HepG2 (cell line): ENCODE measurements at regions not wholly inside any gene's neighbourhood (a gene's known extent, or its start where the extent isn't known, plus 50 kb on each side); places are given as distances from the start of the nearest gene placed in this dataset.

Experiments
- ATAC-seq: fragments of 200-7000 bp; cut with Tn5 transposase; 3 replicates; pipeline ENCODE4 v1.9.1; 2020; ENCODE audit warnings: mild to moderate bottlenecking, moderate library complexity
- BruUV-seq: library from RNA; stranded (reverse); fragments of 400-500 nt; replicated peaks from 2 replicates; lab custom pipeline; 2021; lab: Mats Ljungman, UMichigan
- CTCF ChIA-PET: fragments of 300-600 bp; formaldehyde crosslinking; extraction: SDS; loops from one replicate; lab custom pipeline; 2021; ENCODE audit warnings: low total read pairs, inconsistent platforms, low intra/inter-chr PET ratio; lab: Yijun Ruan, JAX
- POLR2A ChIA-PET: fragments of 350-600 bp; sonication (Branson Sonifier 250); formaldehyde crosslinking; loops from one replicate; lab custom pipeline; 2020; ENCODE audit warnings: antibody characterized with exemption, inconsistent platforms; lab: Yijun Ruan, JAX
- DNase-seq: peaks from one replicate; pipeline ENCODE4 v3.0.0-alpha.2; 2015; ENCODE audit warnings: low spot score
- FAIRE-seq: peaks from 3 replicates; lab custom pipeline; 2011; peaks lifted over from hg19 to GRCh38; lab: Jason Lieb, UNC
- H2AFZ ChIP-seq: one replicate; pipeline ENCODE4 v1.6.1; 2011; ENCODE audit warnings: low read length, inconsistent platforms
- H3K27ac ChIP-seq: fragments of 300-600 bp; 3 replicates; pipeline ENCODE4 v1.8.0; 2011; ENCODE audit warnings: mixed run types, mild to moderate bottlenecking, mixed read lengths, low read length, inconsistent platforms; ENCODE audit not compliant: insufficient read depth; ENCODE audit errors: extremely low read length
- H3K27me3 ChIP-seq, 2 experiments: fragments of 200-600 bp in 1 of 2; 2 replicates in 1 of 2; 3 replicates in 1 of 2; pipeline versions ENCODE4 v1.6.0 to v1.8.0; 2011; ENCODE audit warnings: low read length in 2 of 2, mild to moderate bottlenecking in 2 of 2, moderate library complexity in 2 of 2, inconsistent platforms in 1 of 2; ENCODE audit not compliant: insufficient read depth in 2 of 2, control insufficient read depth in 1 of 2
- H3K36me3 ChIP-seq, 2 experiments: fragments of 200-600 bp in 1 of 2; replicated peaks in 1 of 2; 2 replicates in 1 of 2; 3 replicates in 1 of 2; pipeline versions ENCODE4 v1.5.1 to v1.8.0; 2011; ENCODE audit warnings: low read length in 2 of 2, inconsistent platforms in 1 of 2; ENCODE audit not compliant: insufficient read depth in 2 of 2, control insufficient read depth in 1 of 2
- H3K4me1 ChIP-seq: 2 replicates; pipeline ENCODE4 v1.5.1; 2012; ENCODE audit warnings: low read length, inconsistent platforms; ENCODE audit not compliant: insufficient read depth
- H3K4me2 ChIP-seq: 2 replicates; pipeline ENCODE4 v1.6.0; 2011; ENCODE audit warnings: low read depth, low read length, inconsistent platforms
- H3K4me3 ChIP-seq, 3 experiments: fragments of 200-600 bp in 1 of 3; sonication (generic), shearing (Covaris generic) in 1 of 3; replicated peaks in 1 of 3; 2 replicates each; pipeline ENCODE4 v1.5.1; 2011 to 2016; ENCODE audit warnings: low read length in 3 of 3, inconsistent platforms in 2 of 3, low read depth in 2 of 3, mild to moderate bottlenecking in 2 of 3, control low read depth in 1 of 3, mixed read lengths in 1 of 3; ENCODE audit not compliant: insufficient read depth in 1 of 3
- H3K79me2 ChIP-seq: one replicate; pipeline ENCODE4 v1.6.1; 2011; ENCODE audit warnings: low read length, inconsistent platforms; ENCODE audit not compliant: insufficient read depth
- H3K9ac ChIP-seq: 2 replicates; pipeline ENCODE4 v1.6.0; 2011; ENCODE audit warnings: mild to moderate bottlenecking, low read depth, low read length, inconsistent platforms; ENCODE audit not compliant: insufficient read depth
- H3K9me3 ChIP-seq: 2 replicates; pipeline ENCODE4 v1.5.1; 2012; ENCODE audit warnings: mild to moderate bottlenecking, low read length
- H4K20me1 ChIP-seq: 2 replicates; pipeline ENCODE4 v1.6.0; 2011; ENCODE audit warnings: inconsistent platforms, mild to moderate bottlenecking, low read length, moderate library complexity; ENCODE audit not compliant: insufficient read depth
- HOXA7 ChIP-seq: sonication (generic); formaldehyde crosslinking; IDR thresholded peaks from 2 replicates; pipeline ENCODE4 v1.8.1; 2022; ENCODE audit warnings: mild to moderate bottlenecking, missing genetic modification reagents, moderate library complexity
- POLR2AphosphoS5 ChIP-seq: IDR thresholded peaks from 2 replicates; pipeline ENCODE4 v1.6.1; 2012; ENCODE audit warnings: low read depth, low read length
- SAFB2 ChIP-seq: sonication (generic); formaldehyde crosslinking; IDR thresholded peaks from 2 replicates; pipeline ENCODE4 v1.5.1; 2020; ENCODE audit warnings: missing genetic modification reagents, low read depth, mild to moderate bottlenecking, borderline replicate concordance
- TARDBP ChIP-seq: sonication (generic); formaldehyde crosslinking; IDR thresholded peaks from 2 replicates; pipeline ENCODE4 v1.8.0; 2022; ENCODE audit warnings: mild to moderate bottlenecking, missing genetic modification reagents
- ZNF142 ChIP-seq: sonication (generic); formaldehyde crosslinking; IDR thresholded peaks from 2 replicates; pipeline ENCODE4 v1.4.0; 2020; ENCODE audit warnings: missing genetic modification reagents
- ZNF749 ChIP-seq: sonication (generic); formaldehyde crosslinking; IDR thresholded peaks from 2 replicates; pipeline ENCODE4 v1.8.0; 2022; ENCODE audit warnings: mild to moderate bottlenecking, missing genetic modification reagents, moderate library complexity, borderline replicate concordance
- in situ Hi-C: cut with HindIII; loops from 2 replicates; pipeline ENCODE4 v1.10.0; 2017; ENCODE audit warnings: low pct_unique_long_range_greater_than_20kb; ENCODE audit not compliant: extremely low pct_ligation_motif_present
- intact Hi-C: fragments of 100-400 bp; cut with micrococcal nuclease; formaldehyde crosslinking; loops from one replicate; pipeline ENCODE4 v1.10.0; 2022; ENCODE audit not compliant: unreplicated experiment

GRCh38 chr7:86320341-86320740, 323.4 kb upstream of the GRM3 start:
- H3K4me3 ChIP-seq: no peak overlapping the region
- no peak for DNase-seq
- no peaks in the 10 kb centered on the region for H3K9me3 ChIP-seq
- CTCF ChIA-PET: no interaction called here
- no peaks in the 10 kb centered on the region for H3K4me1 ChIP-seq
- FAIRE-seq: no peak
- H3K4me2 ChIP-seq: no peak overlapping the region
- POLR2A ChIA-PET: no interaction called here
- H3K27me3 ChIP-seq: no peaks in the 10 kb centered on the region
- in situ Hi-C loops (no loop called here), intact Hi-C loops (no loop called here)
- no peak for TF ChIP-seq POLR2AphosphoS5
- TF ChIP-seq ZNF142: no peak
- no peak for TF ChIP-seq TARDBP (CRISPR knock-in tag)
- TF ChIP-seq ZNF749 (CRISPR knock-in tag): no peak
- TF ChIP-seq SAFB2 (CRISPR knock-in tag): no peak
- TF ChIP-seq HOXA7 (CRISPR knock-in tag): no peak
- no peaks in the 10 kb centered on the region for H4K20me1 ChIP-seq
- H3K36me3 ChIP-seq: no peaks in the 10 kb centered on the region
- no peak for ATAC-seq
- H3K9ac ChIP-seq: no peak overlapping the region
- no peak overlapping the region for H3K27ac ChIP-seq
- no TSS peak for BruUV-seq
- H3K79me2 ChIP-seq: no peaks in the 10 kb centered on the region
- no peak overlapping the region for H2AFZ ChIP-seq
